Endothelial cell of umbilical vein (primary cell): ENCODE measurements at regions not wholly inside any gene's neighbourhood (a gene's known extent, or its start where the extent isn't known, plus 50 kb on each side); places are given as distances from the start of the nearest gene placed in this dataset.
A peak's percentile ranks its signal among the peaks of the same experiment; 100 is the strongest.

Experiments
- BruUV-seq: library from RNA; stranded (reverse); fragments of 400-500 nt; replicated peaks from 2 replicates; lab custom pipeline; 2021; lab: Mats Ljungman, UMichigan
- CTCF ChIA-PET: fragments of 300-600, 350-600 bp; sonication (Branson Sonifier 250); formaldehyde crosslinking; loops from one replicate; lab custom pipeline; 2021; ENCODE audit warnings: antibody characterized with exemption, inconsistent platforms; lab: Charles Lee
- POLR2A ChIA-PET: fragments of 300-600, 350-600 bp; sonication (Branson Sonifier 250); formaldehyde crosslinking; loops from one replicate; lab custom pipeline; 2021; ENCODE audit warnings: antibody characterized with exemption, inconsistent platforms; lab: Charles Lee
- DNase-seq: peaks from one replicate; pipeline ENCODE4 v3.0.0-alpha.2; 2011; ENCODE audit warnings: low read depth, low spot score
- FAIRE-seq: peaks from 2 replicates; lab custom pipeline; 2011; peaks lifted over from hg19 to GRCh38; lab: Jason Lieb, UNC
- H2AFZ ChIP-seq: 2 replicates; pipeline ENCODE4 v1.6.0; 2012; ENCODE audit warnings: low read depth, low read length, control low read depth, inconsistent platforms
- H3K27ac ChIP-seq: 2 replicates; pipeline ENCODE4 v1.5.1; 2011; ENCODE audit warnings: low read depth, mild to moderate bottlenecking, control low read depth, low read length, moderate library complexity; ENCODE audit not compliant: insufficient read depth
- H3K27me3 ChIP-seq, 2 experiments: 2 replicates each; pipeline versions ENCODE4 v1.6.0 to v1.6.1; 2011; ENCODE audit warnings: low read length in 2 of 2, mixed read lengths in 1 of 2; ENCODE audit not compliant: control insufficient read depth in 2 of 2, insufficient read depth in 2 of 2
- H3K36me3 ChIP-seq, 2 experiments: 2 replicates in 1 of 2; 3 replicates in 1 of 2; pipeline ENCODE4 v1.5.1; 2011; ENCODE audit warnings: low read length in 2 of 2, mild to moderate bottlenecking in 1 of 2, moderate library complexity in 1 of 2; ENCODE audit not compliant: control insufficient read depth in 2 of 2, insufficient read depth in 2 of 2; ENCODE audit errors: extremely low read depth in 1 of 2
- H3K4me1 ChIP-seq: 3 replicates; pipeline ENCODE4 v1.5.1; 2011; ENCODE audit warnings: mild to moderate bottlenecking, low read length; ENCODE audit not compliant: control insufficient read depth, insufficient read depth; ENCODE audit errors: extremely low read depth
- H3K4me2 ChIP-seq: 2 replicates; pipeline ENCODE4 v1.6.1; 2011; ENCODE audit warnings: low read length, control low read depth, mixed read lengths; ENCODE audit not compliant: insufficient read depth
- H3K4me3 ChIP-seq, 3 experiments: fragments of 200-600 bp in 1 of 3; sonication (generic), shearing (Covaris generic) in 1 of 3; replicated peaks in 1 of 3; 2 replicates each; pipeline ENCODE4 v1.5.1; 2011 to 2016; ENCODE audit warnings: control low read depth in 3 of 3, low read length in 3 of 3, mild to moderate bottlenecking in 2 of 3, inconsistent platforms in 1 of 3, low read depth in 1 of 3, moderate library complexity in 1 of 3; ENCODE audit not compliant: insufficient read depth in 1 of 3
- H3K79me2 ChIP-seq: 2 replicates; pipeline ENCODE4 v1.6.0; 2012; ENCODE audit warnings: low read length, inconsistent platforms; ENCODE audit not compliant: control insufficient read depth, insufficient read depth
- H3K9ac ChIP-seq: replicated peaks from 2 replicates; pipeline ENCODE3; 2011; ENCODE audit warnings: low read length, control low read depth; ENCODE audit not compliant: insufficient read depth; ENCODE audit errors: extremely low read depth
- H3K9me1 ChIP-seq: replicated peaks from 3 replicates; pipeline ENCODE4 v1.6.0; 2011; ENCODE audit warnings: mild to moderate bottlenecking, low read length; ENCODE audit not compliant: control insufficient read depth, insufficient read depth; ENCODE audit errors: extremely low read depth
- H3K9me3 ChIP-seq: replicated peaks from 2 replicates; pipeline ENCODE4 v1.5.1; 2012; ENCODE audit warnings: low read length, inconsistent platforms; ENCODE audit not compliant: control insufficient read depth, insufficient read depth
- H4K20me1 ChIP-seq: replicated peaks from 2 replicates; pipeline ENCODE3; 2011; ENCODE audit warnings: mild to moderate bottlenecking, low read length; ENCODE audit not compliant: control insufficient read depth, insufficient read depth; ENCODE audit errors: extremely low read depth
- EZH2 ChIP-seq: IDR thresholded peaks from 2 replicates; pipeline ENCODE4 v1.6.1; 2012; ENCODE audit warnings: borderline replicate concordance, low read depth, mild to moderate bottlenecking, moderate library complexity, low read length, inconsistent platforms; ENCODE audit not compliant: severe bottlenecking
- FOS ChIP-seq: IDR thresholded peaks from 2 replicates; pipeline ENCODE4 v1.6.1; 2011; ENCODE audit warnings: mild to moderate bottlenecking, low read length, moderate library complexity, borderline replicate concordance; ENCODE audit not compliant: insufficient read depth
- GATA2 ChIP-seq: IDR thresholded peaks from 2 replicates; pipeline ENCODE4 v1.7.0; 2011; ENCODE audit warnings: low read depth, mild to moderate bottlenecking, moderate library complexity, mixed read lengths, low read length; ENCODE audit not compliant: insufficient read length, insufficient read depth
- JUN ChIP-seq: IDR thresholded peaks from 2 replicates; pipeline ENCODE4 v1.6.1; 2011; ENCODE audit warnings: borderline replicate concordance, low read depth; ENCODE audit not compliant: insufficient read length, insufficient read depth
- MYC ChIP-seq: IDR thresholded peaks from one replicate; pipeline ENCODE4 v1.6.1; 2011; ENCODE audit warnings: mild to moderate bottlenecking, low read depth, low read length
- POLR2A ChIP-seq: IDR thresholded peaks from 2 replicates; pipeline ENCODE4 v1.6.1; 2012; ENCODE audit warnings: low read depth, mild to moderate bottlenecking, control low read depth, low read length
- POLR2AphosphoS5 ChIP-seq: IDR thresholded peaks from 2 replicates; pipeline ENCODE4 v1.6.1; 2012; ENCODE audit warnings: low read depth, mild to moderate bottlenecking, control low read depth, low read length, moderate library complexity; ENCODE audit not compliant: insufficient read depth
- dilution Hi-C: fragments of 300-500 bp; cut with MboI; formaldehyde crosslinking; loops from one replicate; pipeline ENCODE4 v1.15.0; 2019; ENCODE audit warnings: low sequenced_read_pairs; ENCODE audit not compliant: extremely low pct_ligation_motif_present
- intact Hi-C: fragments of 100-400 bp; cut with micrococcal nuclease; formaldehyde crosslinking; loops from one replicate; pipeline ENCODE4 v1.10.0; 2022
- TF ChIP-seq, protein P1 (sequence below), 2 donors: IDR thresholded peaks; 1 replicate in 1 of 2; 2 replicates in 1 of 2; pipeline ENCODE4 v1.5.1; 2011; ENCODE audit warnings: low read length in 2 of 2, mild to moderate bottlenecking in 2 of 2, moderate library complexity in 2 of 2, control low read depth in 1 of 2, inconsistent platforms in 1 of 2, low read depth in 1 of 2; ENCODE audit not compliant: insufficient read depth in 1 of 2; ENCODE audit errors: extremely low read depth in 1 of 2
- TF ChIP-seq, protein P2 (sequence below): IDR thresholded peaks from 2 replicates; pipeline ENCODE4 v1.6.1; 2011; ENCODE audit not compliant: insufficient read depth, insufficient read length

DNA sequence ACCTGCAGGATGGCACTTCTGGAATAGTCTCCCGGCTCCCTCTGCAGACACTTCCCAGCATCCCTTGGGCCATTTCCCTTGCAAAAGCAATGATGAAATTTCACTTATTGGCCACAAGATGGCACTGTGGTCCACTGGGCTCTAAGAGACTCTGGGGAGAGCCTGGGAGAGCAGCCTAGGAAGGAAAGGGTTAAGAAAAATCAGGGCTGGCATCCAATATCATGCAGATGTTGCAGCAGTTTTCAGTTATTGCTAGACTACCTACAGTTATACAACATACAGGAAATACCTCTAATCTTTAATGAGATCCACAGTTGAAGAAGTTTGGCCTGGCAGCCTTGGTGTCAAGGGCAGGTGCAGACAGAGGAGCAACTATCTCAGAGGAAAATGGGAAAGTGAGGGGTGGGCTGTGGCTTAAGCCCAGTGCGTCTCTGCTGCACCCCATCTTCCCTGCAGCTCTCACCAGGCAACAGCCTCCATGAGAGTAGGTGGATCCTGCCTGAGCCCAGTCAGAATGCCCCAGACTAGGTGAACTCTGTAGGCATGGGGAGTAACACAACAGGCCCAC is 100.2 kb upstream of the PRSS58 start:
- Histone ChIP-seq H3K4me3 (no peak overlapping the region), H3K4me2 (peak overlapping the region; percentile 23), H3K36me3 (no peaks in the 10 kb centered on the region), H3K27ac (no peak overlapping the region), H3K79me2 (no peaks in the 10 kb centered on the region), H3K4me1 (no peaks in the 10 kb centered on the region), H3K9me3 (no peaks in the 10 kb centered on the region), H3K9me1 (no peaks in the 10 kb centered on the region), H2AFZ (no peak overlapping the region), H3K27me3 (no peaks in the 10 kb centered on the region), H3K9ac (no peak overlapping the region), H4K20me1 (no peaks in the 10 kb centered on the region)
- POLR2A ChIA-PET: no interaction called here
- peak; percentile 62 for DNase-seq
- intact Hi-C loops: loop anchor here (1.0 to 10.0 kb wide), 2 partner anchors 27 to 703 kb away; no protein-coding TSS in a partner anchor
- dilution Hi-C loops: no loop called here
- TF ChIP-seq, protein P1, sequence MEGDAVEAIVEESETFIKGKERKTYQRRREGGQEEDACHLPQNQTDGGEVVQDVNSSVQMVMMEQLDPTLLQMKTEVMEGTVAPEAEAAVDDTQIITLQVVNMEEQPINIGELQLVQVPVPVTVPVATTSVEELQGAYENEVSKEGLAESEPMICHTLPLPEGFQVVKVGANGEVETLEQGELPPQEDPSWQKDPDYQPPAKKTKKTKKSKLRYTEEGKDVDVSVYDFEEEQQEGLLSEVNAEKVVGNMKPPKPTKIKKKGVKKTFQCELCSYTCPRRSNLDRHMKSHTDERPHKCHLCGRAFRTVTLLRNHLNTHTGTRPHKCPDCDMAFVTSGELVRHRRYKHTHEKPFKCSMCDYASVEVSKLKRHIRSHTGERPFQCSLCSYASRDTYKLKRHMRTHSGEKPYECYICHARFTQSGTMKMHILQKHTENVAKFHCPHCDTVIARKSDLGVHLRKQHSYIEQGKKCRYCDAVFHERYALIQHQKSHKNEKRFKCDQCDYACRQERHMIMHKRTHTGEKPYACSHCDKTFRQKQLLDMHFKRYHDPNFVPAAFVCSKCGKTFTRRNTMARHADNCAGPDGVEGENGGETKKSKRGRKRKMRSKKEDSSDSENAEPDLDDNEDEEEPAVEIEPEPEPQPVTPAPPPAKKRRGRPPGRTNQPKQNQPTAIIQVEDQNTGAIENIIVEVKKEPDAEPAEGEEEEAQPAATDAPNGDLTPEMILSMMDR (IDR thresholded peaks at IDR 0.05; ENCODE audit: extremely low read depth in 1 of 2, insufficient read depth in 1 of 2, low read depth in 1 of 2, low read length in 2 of 2): peak; percentile 73 to 86
- no peak for TF ChIP-seq GATA2
- CTCF ChIA-PET: interaction anchor here (0.8 to 2.2 kb wide), 4 partner anchors 13 to 29 kb away, joined by 3 to 15 read pairs (median 6); no protein-coding TSS in a partner anchor
- BruUV-seq: no TSS peak
- peak; percentile 95 for FAIRE-seq

DNA sequence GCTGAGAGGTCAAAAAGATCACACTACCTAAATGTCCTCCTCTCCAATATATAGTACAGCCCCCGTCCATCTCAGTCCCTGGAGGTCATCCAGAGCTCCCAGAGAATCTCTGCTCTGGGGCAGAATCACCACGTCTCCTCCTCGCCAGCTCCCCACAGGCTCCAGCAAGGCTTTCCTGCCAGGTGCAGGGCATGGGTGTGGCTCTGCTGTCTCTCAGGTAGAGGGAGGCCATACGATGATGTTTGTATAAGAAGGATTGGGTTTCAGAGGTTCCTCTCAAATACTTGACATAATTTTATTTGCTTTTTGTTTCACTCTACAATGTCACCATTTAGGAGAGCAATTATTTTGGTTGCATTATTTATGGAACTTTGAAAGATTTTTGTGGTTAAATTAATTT is 98.3 kb upstream of the PRSS58 start:
- H3K9ac ChIP-seq: no peak overlapping the region
- POLR2A ChIA-PET: no interaction called here
- BruUV-seq: no TSS peak
- CTCF ChIA-PET: interaction anchor here (1.5 kb wide), 1 partner anchor 105 kb away, joined by 5 read pairs; no protein-coding TSS in a partner anchor
- dilution Hi-C loops: no loop called here
- TF ChIP-seq, protein P1 (IDR thresholded peaks at IDR 0.05; ENCODE audit: extremely low read depth in 1 of 2, insufficient read depth in 1 of 2, low read depth in 1 of 2, low read length in 2 of 2): no peak
- no peak for TF ChIP-seq MYC
- TF ChIP-seq JUN: no peak
- no peak for TF ChIP-seq EZH2
- TF ChIP-seq POLR2AphosphoS5: no peak
- TF ChIP-seq, protein P2, sequence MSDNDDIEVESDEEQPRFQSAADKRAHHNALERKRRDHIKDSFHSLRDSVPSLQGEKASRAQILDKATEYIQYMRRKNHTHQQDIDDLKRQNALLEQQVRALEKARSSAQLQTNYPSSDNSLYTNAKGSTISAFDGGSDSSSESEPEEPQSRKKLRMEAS: no peak
- TF ChIP-seq GATA2: no peak
- TF ChIP-seq POLR2A: no peak
- TF ChIP-seq FOS: no peak
- intact Hi-C loops: loop anchor here (10.0 kb wide), 1 partner anchor 701 kb away; no protein-coding TSS in a partner anchor
- no peak overlapping the region for H3K27ac ChIP-seq
- H3K4me1 ChIP-seq: no peaks in the 10 kb centered on the region
- no peaks in the 10 kb centered on the region for H3K36me3 ChIP-seq
- no peak overlapping the region for H3K4me2 ChIP-seq
- no peak overlapping the region for H2AFZ ChIP-seq
- no peaks in the 10 kb centered on the region for H3K79me2 ChIP-seq
- H3K9me3 ChIP-seq: no peaks in the 10 kb centered on the region
- no peak overlapping the region for H3K4me3 ChIP-seq
- H3K9me1 ChIP-seq: no peaks in the 10 kb centered on the region
- H3K27me3 ChIP-seq: no peaks in the 10 kb centered on the region
- no peaks in the 10 kb centered on the region for H4K20me1 ChIP-seq
- DNase-seq: no peak
- no peak for FAIRE-seq
